ENCODE measurements at regions not wholly inside any gene's neighbourhood (a gene's known extent, or its start where the extent isn't known, plus 50 kb on each side); places are given as distances from the start of the nearest gene placed in this dataset.

DNA sequence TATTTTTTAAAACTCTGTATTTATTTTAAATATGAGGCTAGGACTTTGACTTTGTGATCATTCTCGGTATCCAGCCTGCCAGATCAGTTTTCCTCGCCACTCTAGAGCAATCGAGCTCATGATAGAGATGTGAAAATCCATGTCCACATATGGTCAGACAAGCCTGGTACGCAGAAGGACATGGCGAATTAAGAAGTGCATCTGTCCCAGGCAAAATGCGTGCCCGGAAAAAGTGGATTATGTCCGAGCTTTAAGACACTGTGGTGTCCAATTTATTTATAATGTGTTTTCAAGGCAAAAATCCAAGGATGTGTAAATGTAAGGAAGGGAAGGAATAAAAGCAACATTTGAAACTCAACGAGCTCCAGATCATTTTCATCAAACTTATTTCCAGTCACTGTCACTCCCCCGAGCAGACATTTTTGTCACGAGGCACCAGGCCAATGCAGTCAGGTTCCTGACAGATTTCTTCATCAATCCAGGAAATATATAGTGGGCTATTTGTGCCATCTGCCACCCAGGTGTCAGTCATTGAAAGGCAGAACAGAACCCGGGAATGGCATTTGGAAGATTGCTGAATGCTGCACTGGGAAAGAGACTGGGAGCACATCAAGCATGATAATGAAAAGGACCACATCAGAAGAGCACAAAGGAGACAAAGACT lies 825.7 kb downstream of the SQOR start:
- Histone ChIP-seq H3K9me3 (ENCODE audit: control insufficient read depth in 1 of 2, insufficient read depth in 1 of 2, low read length in 2 of 2) (no peaks in the 10 kb centered on the region), H3K4me1 (ENCODE audit: insufficient read depth, low read length) (no peaks in the 10 kb centered on the region), H3K27me3 (ENCODE audit: control insufficient read depth in 1 of 2, insufficient read depth in 2 of 2, low read length in 2 of 2) (no peaks in the 10 kb centered on the region), H3K4me3 (ENCODE audit: low read length) (no peak overlapping the region), H3K27ac (ENCODE audit: low read depth in 1 of 2, low read length in 2 of 2) (no peak overlapping the region), H3K36me3 (ENCODE audit: insufficient read depth, low read length) (no peaks in the 10 kb centered on the region)
- H3K9me3 Mint-ChIP-seq = peaks cover 9% of the 10 kb centered on the region
- no peak overlapping the region for H3K4me3 Mint-ChIP-seq
- ChIA-PET POLR2A (no interaction called here), CTCF (no interaction called here)
- H3K36me3 Mint-ChIP-seq (ENCODE audit: low read depth) = no peaks in the 10 kb centered on the region
- no peak overlapping the region for H3K27ac Mint-ChIP-seq
- no peak for TF ChIP-seq CTCF (IDR thresholded peaks at IDR 0.05)
- no peaks in the 10 kb centered on the region for H3K27me3 Mint-ChIP-seq
- no peak for ATAC-seq (ENCODE audit: poor library complexity)
- no peaks in the 10 kb centered on the region for H3K4me1 Mint-ChIP-seq (ENCODE audit: low read depth)
- DNase-seq = no peak
- intact Hi-C loops (cut with DNase I, micrococcal nuclease) = no loop called here

- DNase-seq (no peak), ATAC-seq (ENCODE audit: poor library complexity) (no peak)
- Histone ChIP-seq H3K27me3 (ENCODE audit: control insufficient read depth in 1 of 2, insufficient read depth in 2 of 2, low read length in 2 of 2) (no peaks in the 10 kb centered on the region), H3K9me3 (ENCODE audit: control insufficient read depth in 1 of 2, insufficient read depth in 1 of 2, low read length in 2 of 2) (no peaks in the 10 kb centered on the region), H3K4me3 (ENCODE audit: low read length) (no peak overlapping the region), H3K27ac (ENCODE audit: low read depth in 1 of 2, low read length in 2 of 2) (no peak overlapping the region), H3K36me3 (ENCODE audit: insufficient read depth, low read length) (no peaks in the 10 kb centered on the region), H3K4me1 (ENCODE audit: insufficient read depth, low read length) (no peaks in the 10 kb centered on the region)
- no peaks in the 10 kb centered on the region for H3K4me1 Mint-ChIP-seq (ENCODE audit: low read depth)
- POLR2A ChIA-PET = no interaction called here
- H3K9me3 Mint-ChIP-seq = peaks cover 7% of the 10 kb centered on the region
- intact Hi-C loops (cut with DNase I, micrococcal nuclease) = no loop called here
- no peak overlapping the region for H3K27ac Mint-ChIP-seq
- no peaks in the 10 kb centered on the region for H3K27me3 Mint-ChIP-seq
- TF ChIP-seq CTCF (IDR thresholded peaks at IDR 0.05) = no peak
- H3K36me3 Mint-ChIP-seq (ENCODE audit: low read depth) = no peaks in the 10 kb centered on the region
- H3K4me3 Mint-ChIP-seq = no peak overlapping the region
- CTCF ChIA-PET = no interaction called here
Observed at GRCh38 chr15:46461416-46461815, 826.6 kb downstream of the SQOR start.

- intact Hi-C loops (cut with DNase I, micrococcal nuclease) = no loop called here
- H3K36me3 ChIP-seq (ENCODE audit: insufficient read depth, low read length) = no peaks in the 10 kb centered on the region
- Mint-ChIP-seq H3K4me1 (ENCODE audit: low read depth) (no peaks in the 10 kb centered on the region), H3K9me3 (peaks cover 7% of the 10 kb centered on the region), H3K27me3 (no peaks in the 10 kb centered on the region), H3K4me3 (no peak overlapping the region), H3K36me3 (ENCODE audit: low read depth) (no peaks in the 10 kb centered on the region), H3K27ac (no peak overlapping the region)
- no peak for TF ChIP-seq CTCF (IDR thresholded peaks at IDR 0.05)
- no peak for DNase-seq
- H3K27me3 ChIP-seq (ENCODE audit: control insufficient read depth in 1 of 2, insufficient read depth in 2 of 2, low read length in 2 of 2) = no peaks in the 10 kb centered on the region
- no peaks in the 10 kb centered on the region for H3K9me3 ChIP-seq (ENCODE audit: control insufficient read depth in 1 of 2, insufficient read depth in 1 of 2, low read length in 2 of 2)
- no peaks in the 10 kb centered on the region for H3K4me1 ChIP-seq (ENCODE audit: insufficient read depth, low read length)
- no peak overlapping the region for H3K4me3 ChIP-seq (ENCODE audit: low read length)
- ChIA-PET CTCF (no interaction called here), POLR2A (interaction anchor here (0.6 kb wide), 1 partner anchor 44 kb away, joined by 3 read pairs; no protein-coding TSS in a partner anchor)
- ATAC-seq (ENCODE audit: poor library complexity) = no peak
- H3K27ac ChIP-seq (ENCODE audit: low read depth in 1 of 2, low read length in 2 of 2) = no peak overlapping the region
Observed at GRCh38 chr15:46467041-46467440, 832.2 kb downstream of the SQOR start.

Measured in CD4-positive, alpha-beta T cell (primary cell).